ENCODE measurements at regions not wholly inside any gene's neighbourhood (a gene's known extent, or its start where the extent isn't known, plus 50 kb on each side); places are given as distances from the start of the nearest gene placed in this dataset.

DNA sequence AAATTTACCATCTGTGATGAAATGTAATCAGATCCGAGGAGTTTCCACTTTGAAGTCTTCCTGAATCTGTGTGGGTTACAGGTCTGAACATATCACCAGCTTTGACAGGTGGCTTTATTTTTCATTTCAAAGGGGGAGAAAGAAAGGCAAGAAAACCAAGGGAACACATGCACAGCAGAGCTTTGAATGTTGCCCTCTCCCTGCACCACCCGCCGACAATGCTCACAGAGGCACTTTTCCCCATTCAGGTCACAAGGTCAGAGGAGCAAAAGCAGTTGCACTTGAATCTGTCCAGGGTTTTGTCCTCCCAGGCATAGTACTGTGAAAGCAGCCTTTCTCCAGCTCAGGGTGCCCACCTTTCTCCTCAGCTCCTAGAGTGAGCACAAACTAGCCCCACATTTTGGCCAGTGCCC lies 130.2 kb downstream of the OSR1 start:
- TF ChIP-seq ZFX (IDR thresholded peaks at IDR 0.05) (no peak), CTCF (conservative IDR thresholded peaks at IDR 0.05) (no peak)
- no peak overlapping the region for H3K27ac ChIP-seq

- TF ChIP-seq ZFX (IDR thresholded peaks at IDR 0.05) (no peak), CTCF (conservative IDR thresholded peaks at IDR 0.05) (no peak)
- H3K27ac ChIP-seq = no peak overlapping the region
These were observed 131.6 kb downstream of the OSR1 start for GRCh38 chr2:19226871-19227270.

GRCh38 chr2:19226386-19226785 lies 132.0 kb downstream of the OSR1 start:
- no peak overlapping the region for H3K27ac ChIP-seq
- no peak for TF ChIP-seq CTCF (conservative IDR thresholded peaks at IDR 0.05)
- TF ChIP-seq ZFX (IDR thresholded peaks at IDR 0.05) = no peak

- H3K27ac ChIP-seq = no peak overlapping the region
- TF ChIP-seq ZFX (IDR thresholded peaks at IDR 0.05) (no peak), CTCF (conservative IDR thresholded peaks at IDR 0.05) (no peak)
These were observed 132.5 kb downstream of the OSR1 start for GRCh38 chr2:19225931-19226330.

- TF ChIP-seq CTCF (conservative IDR thresholded peaks at IDR 0.05) (no peak), ZFX (IDR thresholded peaks at IDR 0.05) (no peak)
- H3K27ac ChIP-seq = no peak overlapping the region
These were observed 133.3 kb downstream of the OSR1 start for GRCh38 chr2:19225126-19225525.

DNA sequence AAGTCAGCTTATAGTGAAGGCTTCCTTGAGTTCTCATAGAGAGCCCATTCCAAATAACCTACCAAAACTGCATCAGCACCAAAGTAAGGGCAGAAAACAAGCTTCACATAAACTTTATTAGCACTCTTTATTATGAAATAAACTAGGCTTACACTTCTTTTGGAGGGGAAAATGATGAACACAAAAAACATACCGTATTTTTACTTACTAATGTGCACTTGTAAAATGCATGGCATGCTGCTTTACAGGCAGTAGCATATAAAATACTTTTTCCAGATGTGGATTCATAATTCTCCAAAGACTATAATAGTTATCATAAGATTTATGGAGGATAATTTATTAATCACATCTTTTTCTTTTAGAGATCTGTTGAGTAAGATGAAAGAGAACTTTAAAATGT lies 133.9 kb downstream of the OSR1 start:
- no peak for TF ChIP-seq CTCF (conservative IDR thresholded peaks at IDR 0.05)
- TF ChIP-seq ZFX (IDR thresholded peaks at IDR 0.05) = no peak
- no peak overlapping the region for H3K27ac ChIP-seq

DNA sequence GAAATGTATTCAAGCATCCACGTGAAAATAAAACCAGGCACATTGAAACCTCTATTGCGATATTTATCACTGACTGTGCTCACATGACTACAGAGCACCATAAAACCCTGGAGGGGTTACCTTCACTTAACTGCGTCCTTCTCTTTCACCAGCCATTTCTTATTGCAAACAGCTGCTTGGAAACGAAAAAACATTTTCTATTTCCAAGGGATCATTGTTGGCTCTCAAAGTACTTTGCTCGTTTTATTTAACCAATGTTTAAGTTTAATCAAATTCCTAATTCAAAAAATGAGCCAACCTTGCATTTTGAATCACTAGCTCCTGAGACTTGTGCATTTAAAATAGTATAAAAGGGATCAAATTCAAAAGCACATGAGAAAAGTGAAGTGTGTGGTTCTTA lies 134.4 kb downstream of the OSR1 start:
- TF ChIP-seq ZFX (IDR thresholded peaks at IDR 0.05) (no peak), CTCF (conservative IDR thresholded peaks at IDR 0.05) (no peak)

More for the DNA sequence above, 134.4 kb downstream of the OSR1 start:
- H3K27ac ChIP-seq = no peak overlapping the region
